ENCODE measurements at regions not wholly inside any gene's neighbourhood (a gene's known extent, or its start where the extent isn't known, plus 50 kb on each side); places are given as distances from the start of the nearest gene placed in this dataset.

GRCh38 chr5:166722939-166723338 lies 1568.5 kb upstream of the WWC1 start:
- TF ChIP-seq POLR2A (IDR thresholded peaks at IDR 0.05; ENCODE audit: low read length) (no peak), GATA1 (IDR thresholded peaks at IDR 0.05; ENCODE audit: low read depth, low read length) (no peak)
